ENCODE measurements at regions not wholly inside any gene's neighbourhood (a gene's known extent, or its start where the extent isn't known, plus 50 kb on each side); places are given as distances from the start of the nearest gene placed in this dataset.

DNA sequence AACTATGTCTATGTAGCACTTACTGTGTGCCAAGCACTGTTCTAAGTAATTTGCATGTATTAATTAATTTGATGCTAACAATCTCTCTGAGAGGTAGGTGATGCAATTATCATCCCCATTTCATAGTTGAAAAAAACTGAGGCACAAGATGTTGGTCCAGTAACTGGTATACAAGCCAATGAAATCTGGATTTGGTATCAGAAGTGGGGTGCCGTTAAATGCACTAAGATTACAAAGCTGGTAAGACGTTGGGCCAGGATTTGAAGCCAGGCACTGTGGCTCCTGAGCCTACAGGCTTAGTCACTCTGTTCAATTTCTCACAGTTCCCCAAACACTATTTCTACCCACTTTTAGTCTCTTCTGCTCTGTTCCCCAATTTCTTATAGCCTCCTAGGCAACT lies 70.4 kb upstream of the CACNA1A start:
- in situ Hi-C loops (cut with HindIII; ENCODE audit: extremely low pct_ligation_motif_present, low pct_unique_long_range_greater_than_20kb) = no loop called here
- intact Hi-C loops (cut with micrococcal nuclease; ENCODE audit: unreplicated experiment) = no loop called here
- H2AFZ ChIP-seq (ENCODE audit: low read length) = no peak overlapping the region
- WGBS (ENCODE audit: low lambda C conversion rate) = 44% methylated on average over 2 of the region's 2 CpGs
- H3K27ac ChIP-seq (ENCODE audit: extremely low read length, insufficient read depth, low read length) = no peak overlapping the region
- no peaks in the 10 kb centered on the region for H3K36me3 ChIP-seq (replicated peaks in 1 of 2; ENCODE audit: control insufficient read depth in 1 of 2, insufficient read depth in 2 of 2, low read length in 2 of 2)
- no peaks in the 10 kb centered on the region for H3K4me1 ChIP-seq (ENCODE audit: insufficient read depth, low read length)
- H3K4me3 ChIP-seq (replicated peaks in 1 of 3; ENCODE audit: insufficient read depth in 1 of 3, low read depth in 2 of 3, low read length in 3 of 3) = no peak overlapping the region
- no peaks in the 10 kb centered on the region for H3K79me2 ChIP-seq (ENCODE audit: insufficient read depth, low read length)
- ChIA-PET CTCF (ENCODE audit: low intra/inter-chr PET ratio, low total read pairs) (interaction anchor here (2.7 kb wide), 1 partner anchor 300 kb away, joined by 9 read pairs; no protein-coding TSS in a partner anchor), POLR2A (no interaction called here)
- H3K27me3 ChIP-seq (ENCODE audit: control insufficient read depth in 1 of 2, insufficient read depth in 2 of 2, low read length in 2 of 2) = no peaks in the 10 kb centered on the region; a peak in 1 of 5 replicates
- no peak overlapping the region for H3K4me2 ChIP-seq (ENCODE audit: low read depth, low read length)
- ATAC-seq = no peak
- TF ChIP-seq, protein P1, sequence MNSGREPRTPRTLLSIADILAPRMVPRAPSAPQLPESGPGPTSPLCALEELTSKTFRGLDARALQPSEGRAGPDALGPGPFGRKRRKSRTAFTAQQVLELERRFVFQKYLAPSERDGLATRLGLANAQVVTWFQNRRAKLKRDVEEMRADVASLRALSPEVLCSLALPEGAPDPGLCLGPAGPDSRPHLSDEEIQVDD (CRISPR knock-in tag; IDR thresholded peaks at IDR 0.05; ENCODE audit: borderline replicate concordance) = no peak
- TF ChIP-seq CCDC6 (CRISPR knock-in tag; IDR thresholded peaks at IDR 0.05) (no peak), KAT8 (CRISPR knock-in tag; IDR thresholded peaks at IDR 0.05) (no peak), NFYC (CRISPR knock-in tag; IDR thresholded peaks at IDR 0.05) (no peak), HES4 (CRISPR knock-in tag; IDR thresholded peaks at IDR 0.05; ENCODE audit: borderline replicate concordance) (no peak), ZBTB8A (CRISPR knock-in tag; IDR thresholded peaks at IDR 0.05; ENCODE audit: borderline replicate concordance, low read depth) (no peak), SOX13 (IDR thresholded peaks at IDR 0.05) (no peak), SOX13 (CRISPR knock-in tag; conservative IDR thresholded peaks at IDR 0.05 in 1 of 2, IDR thresholded peaks at IDR 0.05 in 1 of 2) (no peak)
- FAIRE-seq = no peak
- H3K9me3 ChIP-seq (ENCODE audit: low read length) = peaks cover 8% of the 10 kb centered on the region
- no peaks in the 10 kb centered on the region for H4K20me1 ChIP-seq (ENCODE audit: insufficient read depth, low read length)
- BruUV-seq (replicated peaks) = no TSS peak
- no peak overlapping the region for H3K9ac ChIP-seq (ENCODE audit: insufficient read depth, low read depth, low read length)
- DNase-seq (ENCODE audit: low spot score) = no peak

DNA sequence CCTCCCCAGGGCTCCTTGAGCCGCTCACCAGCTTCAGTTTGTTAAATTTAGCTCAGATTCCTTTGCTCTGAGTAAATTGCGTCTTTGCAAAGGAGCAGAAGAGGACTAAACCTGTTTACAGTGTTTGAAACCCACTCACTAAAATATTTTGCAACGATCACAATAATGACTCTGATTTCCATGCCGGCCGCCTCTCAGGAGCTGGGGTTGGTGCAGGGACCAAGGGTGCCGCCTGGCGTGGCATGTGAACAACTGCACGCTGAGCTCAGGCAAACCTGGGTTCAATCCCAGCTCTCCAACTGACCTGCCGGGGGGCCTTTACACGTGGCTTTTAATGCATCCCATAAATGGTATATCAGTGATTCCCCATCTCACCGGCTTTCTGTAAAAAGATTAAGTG lies 68.7 kb upstream of the CACNA1A start:
- H3K79me2 ChIP-seq (ENCODE audit: insufficient read depth, low read length) = no peaks in the 10 kb centered on the region
- TF ChIP-seq, protein P2, sequence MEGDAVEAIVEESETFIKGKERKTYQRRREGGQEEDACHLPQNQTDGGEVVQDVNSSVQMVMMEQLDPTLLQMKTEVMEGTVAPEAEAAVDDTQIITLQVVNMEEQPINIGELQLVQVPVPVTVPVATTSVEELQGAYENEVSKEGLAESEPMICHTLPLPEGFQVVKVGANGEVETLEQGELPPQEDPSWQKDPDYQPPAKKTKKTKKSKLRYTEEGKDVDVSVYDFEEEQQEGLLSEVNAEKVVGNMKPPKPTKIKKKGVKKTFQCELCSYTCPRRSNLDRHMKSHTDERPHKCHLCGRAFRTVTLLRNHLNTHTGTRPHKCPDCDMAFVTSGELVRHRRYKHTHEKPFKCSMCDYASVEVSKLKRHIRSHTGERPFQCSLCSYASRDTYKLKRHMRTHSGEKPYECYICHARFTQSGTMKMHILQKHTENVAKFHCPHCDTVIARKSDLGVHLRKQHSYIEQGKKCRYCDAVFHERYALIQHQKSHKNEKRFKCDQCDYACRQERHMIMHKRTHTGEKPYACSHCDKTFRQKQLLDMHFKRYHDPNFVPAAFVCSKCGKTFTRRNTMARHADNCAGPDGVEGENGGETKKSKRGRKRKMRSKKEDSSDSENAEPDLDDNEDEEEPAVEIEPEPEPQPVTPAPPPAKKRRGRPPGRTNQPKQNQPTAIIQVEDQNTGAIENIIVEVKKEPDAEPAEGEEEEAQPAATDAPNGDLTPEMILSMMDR (CRISPR knock-in tag; IDR thresholded peaks at IDR 0.05) = peak; percentile 62
- TF ChIP-seq STAG1 (CRISPR knock-in tag; IDR thresholded peaks at IDR 0.05) = peak; percentile 50
- no peak for TF ChIP-seq MEIS1 (CRISPR knock-in tag; IDR thresholded peaks at IDR 0.05; ENCODE audit: borderline replicate concordance)
- TF ChIP-seq, protein P3, sequence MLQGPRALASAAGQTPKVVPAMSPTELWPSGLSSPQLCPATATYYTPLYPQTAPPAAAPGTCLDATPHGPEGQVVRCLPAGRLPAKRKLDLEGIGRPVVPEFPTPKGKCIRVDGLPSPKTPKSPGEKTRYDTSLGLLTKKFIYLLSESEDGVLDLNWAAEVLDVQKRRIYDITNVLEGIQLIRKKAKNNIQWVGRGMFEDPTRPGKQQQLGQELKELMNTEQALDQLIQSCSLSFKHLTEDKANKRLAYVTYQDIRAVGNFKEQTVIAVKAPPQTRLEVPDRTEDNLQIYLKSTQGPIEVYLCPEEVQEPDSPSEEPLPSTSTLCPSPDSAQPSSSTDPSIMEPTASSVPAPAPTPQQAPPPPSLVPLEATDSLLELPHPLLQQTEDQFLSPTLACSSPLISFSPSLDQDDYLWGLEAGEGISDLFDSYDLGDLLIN (CRISPR knock-in tag; IDR thresholded peaks at IDR 0.05; ENCODE audit: borderline replicate concordance) = no peak
- no peak for TF ChIP-seq CENPX (CRISPR knock-in tag; IDR thresholded peaks at IDR 0.05)
- TF ChIP-seq ZFP82 (CRISPR knock-in tag; IDR thresholded peaks at IDR 0.05; ENCODE audit: borderline replicate concordance) = no peak
- intact Hi-C loops (cut with micrococcal nuclease; ENCODE audit: unreplicated experiment) (no loop called here), in situ Hi-C loops (cut with HindIII; ENCODE audit: extremely low pct_ligation_motif_present, low pct_unique_long_range_greater_than_20kb) (no loop called here)
- FAIRE-seq (no peak), ATAC-seq (peak; percentile 58), DNase-seq (ENCODE audit: low spot score) (peak; percentile 7)
- H4K20me1 ChIP-seq (ENCODE audit: insufficient read depth, low read length) = no peaks in the 10 kb centered on the region
- CTCF ChIA-PET (ENCODE audit: low intra/inter-chr PET ratio, low total read pairs) = interaction anchor here (2.7 kb wide), 1 partner anchor 298 kb away, joined by 9 read pairs; no protein-coding TSS in a partner anchor
- H3K4me2 ChIP-seq (ENCODE audit: low read depth, low read length) = no peak overlapping the region
- no peak overlapping the region for H2AFZ ChIP-seq (ENCODE audit: low read length)
- no peak overlapping the region for H3K27ac ChIP-seq (ENCODE audit: extremely low read length, insufficient read depth, low read length)
- peaks cover 8% of the 10 kb centered on the region for H3K9me3 ChIP-seq (ENCODE audit: low read length)
- no peaks in the 10 kb centered on the region for H3K36me3 ChIP-seq (replicated peaks in 1 of 2; ENCODE audit: control insufficient read depth in 1 of 2, insufficient read depth in 2 of 2, low read length in 2 of 2)
- no TSS peak for BruUV-seq (replicated peaks)
- no peak overlapping the region for H3K9ac ChIP-seq (ENCODE audit: insufficient read depth, low read depth, low read length)
- no peak overlapping the region for H3K4me3 ChIP-seq (replicated peaks in 1 of 3; ENCODE audit: insufficient read depth in 1 of 3, low read depth in 2 of 3, low read length in 3 of 3)
- POLR2A ChIA-PET = no interaction called here
- no peaks in the 10 kb centered on the region; a peak in 1 of 5 replicates for H3K27me3 ChIP-seq (ENCODE audit: control insufficient read depth in 1 of 2, insufficient read depth in 2 of 2, low read length in 2 of 2)
- WGBS (ENCODE audit: low lambda C conversion rate) = 3% methylated on average over 11 of the region's 11 CpGs
- H3K4me1 ChIP-seq (ENCODE audit: insufficient read depth, low read length) = no peaks in the 10 kb centered on the region

All from HepG2 (cell line).